ENCODE measurements at regions not wholly inside any gene's neighbourhood (a gene's known extent, or its start where the extent isn't known, plus 50 kb on each side); places are given as distances from the start of the nearest gene placed in this dataset.

DNA sequence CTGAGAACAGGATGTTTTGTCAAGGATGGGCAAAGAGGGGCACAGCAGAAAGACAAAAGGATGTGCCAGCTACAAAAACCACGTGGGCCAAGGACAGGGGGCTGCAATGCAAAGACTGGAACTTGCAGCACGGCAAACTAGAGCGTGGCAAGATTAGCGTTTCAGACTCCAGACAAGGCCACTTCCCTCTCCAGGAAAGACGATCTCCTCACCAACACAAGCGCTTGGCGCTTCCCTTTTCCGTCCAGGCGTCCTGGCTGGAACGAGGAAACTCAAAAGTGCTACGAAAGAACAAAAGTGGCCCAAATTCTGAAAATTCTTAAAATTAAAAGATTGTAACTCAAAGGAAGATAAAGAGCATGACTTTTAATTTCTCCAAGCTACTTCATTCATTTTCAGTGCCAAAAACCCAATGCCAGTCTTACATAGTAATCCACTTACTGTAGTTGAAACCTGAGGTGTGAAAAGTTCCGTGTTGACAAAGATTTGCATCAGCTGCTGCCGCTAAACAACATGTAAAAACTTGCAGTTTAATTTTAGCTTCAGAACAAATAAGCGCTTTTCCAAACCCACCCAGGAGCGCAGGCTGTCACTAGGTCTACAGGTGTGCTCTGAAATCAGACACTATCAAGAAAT is 207.1 kb upstream of the RREB1 start:
- TF ChIP-seq POLR2A (IDR thresholded peaks at IDR 0.05) (no peak), POLR2AphosphoS5 (IDR thresholded peaks at IDR 0.05) (peak in 2 of 3 donors; percentile 64 to 73)
- TF ChIP-seq, protein P1, sequence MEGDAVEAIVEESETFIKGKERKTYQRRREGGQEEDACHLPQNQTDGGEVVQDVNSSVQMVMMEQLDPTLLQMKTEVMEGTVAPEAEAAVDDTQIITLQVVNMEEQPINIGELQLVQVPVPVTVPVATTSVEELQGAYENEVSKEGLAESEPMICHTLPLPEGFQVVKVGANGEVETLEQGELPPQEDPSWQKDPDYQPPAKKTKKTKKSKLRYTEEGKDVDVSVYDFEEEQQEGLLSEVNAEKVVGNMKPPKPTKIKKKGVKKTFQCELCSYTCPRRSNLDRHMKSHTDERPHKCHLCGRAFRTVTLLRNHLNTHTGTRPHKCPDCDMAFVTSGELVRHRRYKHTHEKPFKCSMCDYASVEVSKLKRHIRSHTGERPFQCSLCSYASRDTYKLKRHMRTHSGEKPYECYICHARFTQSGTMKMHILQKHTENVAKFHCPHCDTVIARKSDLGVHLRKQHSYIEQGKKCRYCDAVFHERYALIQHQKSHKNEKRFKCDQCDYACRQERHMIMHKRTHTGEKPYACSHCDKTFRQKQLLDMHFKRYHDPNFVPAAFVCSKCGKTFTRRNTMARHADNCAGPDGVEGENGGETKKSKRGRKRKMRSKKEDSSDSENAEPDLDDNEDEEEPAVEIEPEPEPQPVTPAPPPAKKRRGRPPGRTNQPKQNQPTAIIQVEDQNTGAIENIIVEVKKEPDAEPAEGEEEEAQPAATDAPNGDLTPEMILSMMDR (IDR thresholded peaks at IDR 0.05 in 8 of 11, conservative IDR thresholded peaks at IDR 0.05 in 3 of 11): no peak
- Histone ChIP-seq H3K27ac (peak overlapping the region in 5 of 8 donors; percentile 47 to 77 (median 61)), H3K9me3 (no peaks in the 10 kb centered on the region), H3K27me3 (replicated peaks in 1 of 7) (no peaks in the 10 kb centered on the region), H3K36me3 (no peaks in the 10 kb centered on the region), H3K4me3 (no peak overlapping the region), H3K4me1 (peaks cover 0 to 20% (median 8%) of the 10 kb centered on the region in 6 donors)
- intact Hi-C loops (cut with DNase I; ENCODE audit: low total_unique reads): no loop called here
- WGBS, 5 donors: 40 to 55% (median 41%) methylated on average over 15 of the region's 15 CpGs
- DNase-seq: no peak

DNA sequence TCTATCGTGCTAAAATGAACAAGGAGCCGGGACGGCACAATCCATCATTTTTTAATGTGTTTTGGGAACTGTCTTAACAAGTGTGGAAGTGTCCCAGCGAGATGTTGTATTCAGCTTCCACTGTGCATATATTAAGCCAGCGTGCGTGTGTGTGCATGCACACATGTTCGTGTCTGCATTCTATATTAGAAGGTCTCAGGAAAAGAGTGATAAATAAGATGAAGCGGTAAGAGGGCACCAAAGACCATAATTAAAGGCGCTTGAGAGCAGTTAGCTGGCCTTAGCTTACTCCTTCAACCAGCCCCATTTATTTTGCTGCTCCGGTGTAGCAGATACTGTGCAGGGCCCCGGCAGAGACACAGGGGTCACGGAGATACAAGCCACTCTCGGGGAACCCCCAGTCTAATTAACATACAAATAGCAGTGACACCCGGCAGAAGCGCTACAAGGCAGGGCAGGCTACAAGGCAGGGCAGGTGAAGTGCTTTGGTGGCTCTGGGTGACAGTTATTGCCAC is 206.5 kb upstream of the RREB1 start:
- intact Hi-C loops (cut with DNase I; ENCODE audit: low total_unique reads): no loop called here
- WGBS, 5 donors: 62 to 78% (median 65%) methylated on average over 15 of the region's 15 CpGs
- DNase-seq: no peak
- no peaks in the 10 kb centered on the region for H3K9me3 ChIP-seq
- no peak overlapping the region for H3K4me3 ChIP-seq
- H3K27me3 ChIP-seq (replicated peaks in 1 of 7): no peaks in the 10 kb centered on the region
- TF ChIP-seq POLR2A (IDR thresholded peaks at IDR 0.05): no peak
- TF ChIP-seq POLR2AphosphoS5 (IDR thresholded peaks at IDR 0.05): no peak
- TF ChIP-seq, protein P1 (IDR thresholded peaks at IDR 0.05 in 8 of 11, conservative IDR thresholded peaks at IDR 0.05 in 3 of 11): no peak
- peak overlapping the region in 5 of 8 donors; percentile 47 to 77 (median 61) for H3K27ac ChIP-seq
- no peaks in the 10 kb centered on the region for H3K36me3 ChIP-seq
- peaks cover 0 to 20% (median 8%) of the 10 kb centered on the region in 6 donors for H3K4me1 ChIP-seq

DNA sequence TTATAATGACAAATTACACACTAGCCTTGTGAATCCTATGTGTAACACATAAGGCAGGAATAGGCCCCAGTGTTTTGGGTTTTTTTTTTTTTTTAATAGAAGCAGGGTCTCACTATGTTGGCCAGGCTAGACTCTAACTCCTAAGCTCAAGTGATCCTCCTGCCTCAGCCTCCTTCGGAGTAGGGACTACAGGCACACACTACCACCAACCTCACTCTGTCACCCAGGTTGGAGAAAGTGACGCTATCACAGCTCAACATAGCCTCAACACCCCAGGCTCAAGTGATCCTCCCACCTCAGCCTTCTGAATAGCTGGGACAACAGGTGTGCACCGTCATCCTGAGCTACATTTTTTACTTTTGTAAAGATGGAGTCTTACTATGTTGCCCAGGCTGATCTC is 205.8 kb upstream of the RREB1 start:
- 94 to 100% (median 96%) methylated on average over 3 of the region's 3 CpGs for WGBS, 5 donors

DNA sequence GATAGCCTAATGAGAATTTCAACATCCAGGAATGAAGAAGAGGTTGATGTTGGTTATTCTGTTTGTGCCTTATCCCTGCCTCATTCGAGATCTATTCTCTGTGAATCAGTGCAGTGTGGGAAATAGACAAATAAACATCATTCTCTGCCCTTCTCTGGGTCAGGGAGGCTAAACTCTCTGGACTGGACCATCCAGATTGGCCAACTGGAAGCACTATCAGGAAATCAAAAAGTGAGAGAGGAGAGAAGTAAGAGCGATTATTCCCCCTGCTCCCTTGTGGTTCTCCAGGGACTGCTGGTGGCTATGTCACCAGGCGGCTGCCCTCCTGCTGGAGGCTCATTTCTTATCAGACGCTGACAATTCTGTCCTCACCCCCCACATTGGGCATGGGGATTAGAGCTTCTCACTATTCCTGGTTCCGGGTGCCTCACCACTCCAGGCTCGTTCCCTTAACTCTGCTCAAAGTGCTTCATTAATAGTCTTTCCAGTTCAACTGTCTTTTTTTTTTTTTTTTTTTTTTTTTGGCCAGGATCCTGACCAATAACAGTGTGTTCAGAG is 201.7 kb upstream of the RREB1 start:
- H3K4me3 ChIP-seq: no peak overlapping the region
- WGBS, 5 donors: 72 to 89% (median 73%) methylated on average over 6 of the region's 6 CpGs
- no peaks in the 10 kb centered on the region for H3K27me3 ChIP-seq (replicated peaks in 1 of 7)
- H3K9me3 ChIP-seq: no peaks in the 10 kb centered on the region
- no peak overlapping the region for H3K27ac ChIP-seq
- TF ChIP-seq POLR2A (IDR thresholded peaks at IDR 0.05): no peak
- TF ChIP-seq, protein P1 (IDR thresholded peaks at IDR 0.05 in 8 of 11, conservative IDR thresholded peaks at IDR 0.05 in 3 of 11): no peak
- TF ChIP-seq POLR2AphosphoS5 (IDR thresholded peaks at IDR 0.05): no peak
- H3K4me1 ChIP-seq: peaks cover 0 to 7% (median 3%) of the 10 kb centered on the region in 6 donors
- no peaks in the 10 kb centered on the region for H3K36me3 ChIP-seq
- intact Hi-C loops (cut with DNase I; ENCODE audit: low total_unique reads): no loop called here
- DNase-seq: peak; percentile 19

More for the DNA sequence above, 205.8 kb upstream of the RREB1 start:
- Histone ChIP-seq H3K9me3 (no peaks in the 10 kb centered on the region), H3K27ac (peak overlapping the region in 2 of 8 donors; percentile 61 to 77), H3K4me1 (peaks cover 0 to 20% (median 8%) of the 10 kb centered on the region in 6 donors), H3K4me3 (no peak overlapping the region), H3K36me3 (no peaks in the 10 kb centered on the region), H3K27me3 (replicated peaks in 1 of 7) (no peaks in the 10 kb centered on the region)
- TF ChIP-seq POLR2A (IDR thresholded peaks at IDR 0.05): no peak
- TF ChIP-seq, protein P1 (IDR thresholded peaks at IDR 0.05 in 8 of 11, conservative IDR thresholded peaks at IDR 0.05 in 3 of 11): no peak
- no peak for TF ChIP-seq POLR2AphosphoS5 (IDR thresholded peaks at IDR 0.05)
- intact Hi-C loops (cut with DNase I; ENCODE audit: low total_unique reads): no loop called here
- DNase-seq: no peak
